Peyer's patch (tissue), 4 donors: ENCODE measurements at regions not wholly inside any gene's neighbourhood (a gene's known extent, or its start where the extent isn't known, plus 50 kb on each side); places are given as distances from the start of the nearest gene placed in this dataset.

ENCODE experiments used
- POLR2A ChIP-seq, 2 donors: fragments of 450-650 bp; IDR thresholded peaks; one replicate each; pipeline ENCODE4 v1.5.1; 2017; ENCODE audit warnings: antibody characterized with exemption in 2 of 2, mild to moderate bottlenecking in 2 of 2, moderate library complexity in 2 of 2
- TF ChIP-seq, protein P1 (sequence below), 6 experiments: fragments of 450-650 bp in 4 of 6; fragments of 200-600 bp in 2 of 6; sonication (generic) in 1 of 6; IDR thresholded peaks; one replicate each; pipeline ENCODE4 v1.5.1; 2017 to 2019; ENCODE audit warnings: antibody characterized with exemption in 6 of 6, mild to moderate bottlenecking in 3 of 6, moderate library complexity in 1 of 6

- no peak for TF ChIP-seq POLR2A (IDR thresholded peaks at IDR 0.05)
- TF ChIP-seq, protein P1, sequence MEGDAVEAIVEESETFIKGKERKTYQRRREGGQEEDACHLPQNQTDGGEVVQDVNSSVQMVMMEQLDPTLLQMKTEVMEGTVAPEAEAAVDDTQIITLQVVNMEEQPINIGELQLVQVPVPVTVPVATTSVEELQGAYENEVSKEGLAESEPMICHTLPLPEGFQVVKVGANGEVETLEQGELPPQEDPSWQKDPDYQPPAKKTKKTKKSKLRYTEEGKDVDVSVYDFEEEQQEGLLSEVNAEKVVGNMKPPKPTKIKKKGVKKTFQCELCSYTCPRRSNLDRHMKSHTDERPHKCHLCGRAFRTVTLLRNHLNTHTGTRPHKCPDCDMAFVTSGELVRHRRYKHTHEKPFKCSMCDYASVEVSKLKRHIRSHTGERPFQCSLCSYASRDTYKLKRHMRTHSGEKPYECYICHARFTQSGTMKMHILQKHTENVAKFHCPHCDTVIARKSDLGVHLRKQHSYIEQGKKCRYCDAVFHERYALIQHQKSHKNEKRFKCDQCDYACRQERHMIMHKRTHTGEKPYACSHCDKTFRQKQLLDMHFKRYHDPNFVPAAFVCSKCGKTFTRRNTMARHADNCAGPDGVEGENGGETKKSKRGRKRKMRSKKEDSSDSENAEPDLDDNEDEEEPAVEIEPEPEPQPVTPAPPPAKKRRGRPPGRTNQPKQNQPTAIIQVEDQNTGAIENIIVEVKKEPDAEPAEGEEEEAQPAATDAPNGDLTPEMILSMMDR (IDR thresholded peaks at IDR 0.05): no peak
Measured at GRCh38 chr4:106818764-106819163, 217.3 kb downstream of the DKK2 start.
